Neural cell (in vitro differentiated cells): ENCODE measurements at regions not wholly inside any gene's neighbourhood (a gene's known extent, or its start where the extent isn't known, plus 50 kb on each side); places are given as distances from the start of the nearest gene placed in this dataset.

Experiments
- H2AFZ ChIP-seq: fragments of 200-600, 300-800 bp; sonication (generic), shearing (Covaris generic); 2 replicates; pipeline ENCODE4 v1.6.0; 2014; ENCODE audit warnings: low read depth, mild to moderate bottlenecking, antibody characterized with exemption, low read length, moderate library complexity
- H3F3A ChIP-seq: fragments of 200-600 bp; shearing (Covaris generic); 2 replicates; pipeline ENCODE4 v1.6.1; 2016; ENCODE audit warnings: mild to moderate bottlenecking, moderate library complexity, mixed read lengths, antibody characterized with exemption, low read length; ENCODE audit not compliant: insufficient read depth, poor library complexity, severe bottlenecking
- H3K27ac ChIP-seq: fragments of 200-600, 300-800 bp; sonication (generic), shearing (Covaris generic); 2 replicates; pipeline ENCODE4 v1.5.1; 2014; ENCODE audit warnings: mild to moderate bottlenecking, low read length, moderate library complexity
- H3K27me3 ChIP-seq: fragments of 300-800, 200-600 bp; sonication (generic), shearing (Covaris generic); 2 replicates; pipeline ENCODE4 v1.6.0; 2014; ENCODE audit warnings: mild to moderate bottlenecking, low read depth, low read length, moderate library complexity; ENCODE audit not compliant: insufficient read depth
- H3K36me3 ChIP-seq: fragments of 300-800, 200-600 bp; sonication (generic), shearing (Covaris generic); 2 replicates; pipeline ENCODE4 v1.5.1; 2014; ENCODE audit warnings: mild to moderate bottlenecking, antibody characterized with exemption, low read length, moderate library complexity; ENCODE audit not compliant: insufficient read depth
- H3K4me2 ChIP-seq: fragments of 300-800, 200-600 bp; sonication (generic), shearing (Covaris generic); 2 replicates; pipeline ENCODE4 v1.6.0; 2014; ENCODE audit warnings: mild to moderate bottlenecking, low read length
- H3K4me3 ChIP-seq: fragments of 300-800, 200-600 bp; sonication (generic), shearing (Covaris generic); 2 replicates; pipeline ENCODE4 v1.5.1; 2014; ENCODE audit warnings: mild to moderate bottlenecking, low read length, moderate library complexity
- H3K79me2 ChIP-seq: fragments of 200-600 bp; shearing (Covaris generic); replicated peaks from 2 replicates; pipeline ENCODE4 v1.6.0; 2014; ENCODE audit warnings: mild to moderate bottlenecking, low read length, moderate library complexity; ENCODE audit not compliant: insufficient read depth
- H3K9ac ChIP-seq: fragments of 300-800, 200-600 bp; sonication (generic), shearing (Covaris generic); 2 replicates; pipeline ENCODE4 v1.6.1; 2016; ENCODE audit warnings: mild to moderate bottlenecking, low read length, mixed read lengths
- H3K9me2 ChIP-seq: fragments of 200-600 bp; shearing (Covaris generic); 2 replicates; pipeline ENCODE4 v1.6.1; 2016; ENCODE audit warnings: mild to moderate bottlenecking, low read length, mixed read lengths; ENCODE audit not compliant: insufficient read depth
- H3K9me3 ChIP-seq: fragments of 200-600, 300-800 bp; sonication (generic), shearing (Covaris generic); 2 replicates; pipeline ENCODE4 v1.6.1; 2016; ENCODE audit warnings: mild to moderate bottlenecking, mixed run types, low read length, moderate library complexity, mixed read lengths
- H4K20me1 ChIP-seq: fragments of 200-600 bp; shearing (Covaris generic); 2 replicates; pipeline ENCODE4 v1.6.1; 2016; ENCODE audit warnings: mild to moderate bottlenecking, mixed run types; ENCODE audit not compliant: insufficient read depth
- CTCF ChIP-seq: fragments of 450-650 bp; IDR thresholded peaks from 2 replicates; pipeline ENCODE4 v1.5.1; 2014; ENCODE audit warnings: antibody characterized with exemption, mild to moderate bottlenecking, moderate library complexity; ENCODE audit not compliant: poor library complexity, severe bottlenecking
- EP300 ChIP-seq: fragments of 450-650 bp; conservative IDR thresholded peaks from 2 replicates; pipeline ENCODE4 v1.6.1; 2014; ENCODE audit warnings: antibody characterized with exemption, mild to moderate bottlenecking, moderate library complexity; ENCODE audit not compliant: poor library complexity, severe bottlenecking
- EZH2 ChIP-seq: fragments of 200-600, 300-800 bp; shearing (Covaris generic), sonication (generic); IDR thresholded peaks from 2 replicates; pipeline ENCODE4 v1.6.1; 2014; ENCODE audit warnings: antibody characterized with exemption, low read length, borderline replicate concordance, mild to moderate bottlenecking; ENCODE audit not compliant: insufficient read depth, poor library complexity, severe bottlenecking
- MXI1 ChIP-seq: fragments of 450-650 bp; conservative IDR thresholded peaks from 2 replicates; pipeline ENCODE4 v1.6.1; 2014; ENCODE audit warnings: antibody characterized with exemption, mild to moderate bottlenecking; ENCODE audit not compliant: poor library complexity, severe bottlenecking
- POLR2AphosphoS5 ChIP-seq: IDR thresholded peaks from 2 replicates; pipeline ENCODE4 v1.6.1; 2012
- RAD21 ChIP-seq: fragments of 450-650 bp; conservative IDR thresholded peaks from 2 replicates; pipeline ENCODE4 v1.6.1; 2014; ENCODE audit warnings: antibody characterized with exemption, mild to moderate bottlenecking, moderate library complexity
- REST ChIP-seq: IDR thresholded peaks from 2 replicates; pipeline ENCODE4 v1.6.1; 2012; ENCODE audit warnings: borderline replicate concordance
- SMC3 ChIP-seq: fragments of 450-650 bp; conservative IDR thresholded peaks from 2 replicates; pipeline ENCODE4 v1.6.1; 2014; ENCODE audit warnings: antibody characterized with exemption, mild to moderate bottlenecking, moderate library complexity; ENCODE audit not compliant: poor library complexity
- TAF1 ChIP-seq: IDR thresholded peaks from 2 replicates; pipeline ENCODE4 v1.6.1; 2012; ENCODE audit warnings: low read depth

- Histone ChIP-seq H3K9me2 (no peaks in the 10 kb centered on the region), H3F3A (no peaks in the 10 kb centered on the region), H2AFZ (no peak overlapping the region), H3K4me2 (no peak overlapping the region), H3K36me3 (no peaks in the 10 kb centered on the region), H4K20me1 (no peaks in the 10 kb centered on the region), H3K27ac (no peak overlapping the region), H3K4me3 (no peak overlapping the region), H3K9me3 (no peaks in the 10 kb centered on the region), H3K9ac (no peak overlapping the region), H3K79me2 (no peaks in the 10 kb centered on the region), H3K27me3 (no peaks in the 10 kb centered on the region)
- TF ChIP-seq REST (no peak), TAF1 (no peak), SMC3 (no peak), RAD21 (no peak), EZH2 (no peak), EP300 (no peak)
Observed at GRCh38 chr11:114986365-114986764, 308.0 kb downstream of the NXPE2 start.

- no peak overlapping the region for H3K9ac ChIP-seq
- no peak overlapping the region for H2AFZ ChIP-seq
- H3K4me3 ChIP-seq: no peak overlapping the region
- H3K9me2 ChIP-seq: no peaks in the 10 kb centered on the region
- H3K36me3 ChIP-seq: no peaks in the 10 kb centered on the region
- no peak overlapping the region for H3K27ac ChIP-seq
- no peaks in the 10 kb centered on the region for H4K20me1 ChIP-seq
- no peak overlapping the region for H3K4me2 ChIP-seq
- no peaks in the 10 kb centered on the region for H3K9me3 ChIP-seq
- H3K79me2 ChIP-seq: no peaks in the 10 kb centered on the region
- TF ChIP-seq REST (no peak), RAD21 (no peak), EZH2 (no peak), CTCF (no peak), EP300 (no peak), POLR2AphosphoS5 (no peak), TAF1 (no peak), SMC3 (no peak), MXI1 (no peak)
- no peaks in the 10 kb centered on the region for H3K27me3 ChIP-seq
- no peaks in the 10 kb centered on the region for H3F3A ChIP-seq
Observed at GRCh38 chr11:114987186-114987760, 308.9 kb downstream of the NXPE2 start.
